GM12878 (cell line): ENCODE measurements at regions not wholly inside any gene's neighbourhood (a gene's known extent, or its start where the extent isn't known, plus 50 kb on each side); places are given as distances from the start of the nearest gene placed in this dataset.

Experiments
- CREM ChIP-seq: IDR thresholded peaks from 2 replicates; pipeline ENCODE4 v1.6.1; 2014; ENCODE audit warnings: antibody characterized with exemption, low read depth
- CTCF ChIP-seq, 3 experiments: IDR thresholded peaks in 2 of 3; conservative IDR thresholded peaks in 1 of 3; 2 replicates each; pipeline ENCODE4 v1.5.1; 2011; ENCODE audit warnings: low read depth in 3 of 3, low read length in 3 of 3, mild to moderate bottlenecking in 3 of 3, control low read depth in 2 of 3, moderate library complexity in 2 of 3, inconsistent platforms in 1 of 3, mixed read lengths in 1 of 3; ENCODE audit not compliant: control insufficient read depth in 2 of 3, insufficient read depth in 1 of 3; ENCODE audit errors: extremely low read depth in 1 of 3
- E2F4 ChIP-seq: IDR thresholded peaks from 2 replicates; pipeline ENCODE4 v1.6.1; 2012; ENCODE audit warnings: low read depth, low read length, improper control_type of control experiment
- EP300 ChIP-seq, 2 experiments: fragments of 150-350 bp in 1 of 2; IDR thresholded peaks; 2 replicates each; pipeline ENCODE4 v1.6.1; 2011 to 2012; ENCODE audit warnings: low read depth in 2 of 2, low read length in 2 of 2, borderline replicate concordance in 1 of 2, improper control_type of control experiment in 1 of 2, inconsistent platforms in 1 of 2; ENCODE audit not compliant: control insufficient read depth in 1 of 2
- EZH2 ChIP-seq: IDR thresholded peaks from 2 replicates; pipeline ENCODE4 v1.6.1; 2012; ENCODE audit warnings: low read depth, mild to moderate bottlenecking, control low read depth, inconsistent platforms, low read length, borderline replicate concordance; ENCODE audit not compliant: control insufficient read depth
- JUND ChIP-seq: IDR thresholded peaks from 2 replicates; pipeline ENCODE4 v1.6.1; 2012; ENCODE audit warnings: low read depth, mild to moderate bottlenecking, low read length, improper control_type of control experiment, moderate library complexity
- POLR2A ChIP-seq: IDR thresholded peaks from 2 replicates; pipeline ENCODE4 v1.6.1; 2011; ENCODE audit warnings: low read depth, mild to moderate bottlenecking, low read length
- RELB ChIP-seq: fragments of 450-650 bp; IDR thresholded peaks from 2 replicates; pipeline ENCODE4 v1.6.1; 2017; ENCODE audit warnings: low read depth, mild to moderate bottlenecking, moderate library complexity
- TCF3 ChIP-seq: IDR thresholded peaks from 2 replicates; pipeline ENCODE4 v1.6.1; 2012; ENCODE audit warnings: low read depth, mild to moderate bottlenecking, low read length, borderline replicate concordance; ENCODE audit not compliant: insufficient read depth
- ZNF622 ChIP-seq: fragments of 450-650 bp; IDR thresholded peaks from 2 replicates; pipeline ENCODE4 v1.6.1; 2017; ENCODE audit warnings: mild to moderate bottlenecking, inconsistent platforms

- TF ChIP-seq EP300 (IDR thresholded peaks at IDR 0.05; ENCODE audit: borderline replicate concordance in 1 of 2, control insufficient read depth in 1 of 2, low read depth in 2 of 2, low read length in 2 of 2): no peak
- TF ChIP-seq EZH2: no peak
- no peak for TF ChIP-seq TCF3
- TF ChIP-seq CTCF (IDR thresholded peaks at IDR 0.05 in 2 of 3, conservative IDR thresholded peaks at IDR 0.05 in 1 of 3; ENCODE audit: control insufficient read depth in 2 of 3, extremely low read depth in 1 of 3, insufficient read depth in 1 of 3, low read depth in 3 of 3, low read length in 3 of 3): no peak
- TF ChIP-seq RELB: no peak
- TF ChIP-seq JUND: no peak
- TF ChIP-seq E2F4: no peak
- no peak for TF ChIP-seq CREM
- no peak for TF ChIP-seq ZNF622
- no peak for TF ChIP-seq POLR2A
These were observed 587.5 kb downstream of the MID1IP1 start for GRCh38 chrX:39388730-39389129.
